IPS DF 4.7 (cell line): ENCODE measurements at regions not wholly inside any gene's neighbourhood (a gene's known extent, or its start where the extent isn't known, plus 50 kb on each side); places are given as distances from the start of the nearest gene placed in this dataset.
"Not testable (repeated sequence)": the region's sequence is repeated elsewhere in the genome, so short reads cannot be mapped to it uniquely, and the experiment has no call there.

ENCODE experiments used
- DNase-seq: peaks from one replicate; pipeline ENCODE4 v3.0.0-alpha.2; 2013; ENCODE audit warnings: low spot score; ENCODE audit errors: extremely low read depth

DNA sequence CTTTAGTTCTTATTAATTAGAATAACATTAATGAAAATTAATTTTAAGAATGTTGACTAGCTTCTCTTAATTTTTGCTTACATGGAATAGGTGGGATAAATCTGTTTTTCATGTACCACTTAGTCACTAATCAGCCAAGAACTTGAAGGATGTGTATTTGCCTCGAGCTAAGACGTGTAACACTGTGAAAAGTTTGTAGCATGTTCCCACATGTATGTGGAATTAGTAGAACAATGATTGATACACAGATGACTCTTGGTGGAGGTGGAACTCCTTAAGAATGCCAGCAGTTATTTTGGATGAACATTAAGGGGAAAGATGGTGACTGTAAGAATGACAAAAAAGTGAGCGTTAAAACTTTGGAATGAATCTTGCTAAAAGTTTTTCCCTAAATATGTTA lies 435.7 kb upstream of the MDGA2 start:
- DNase-seq = no peak

DNA sequence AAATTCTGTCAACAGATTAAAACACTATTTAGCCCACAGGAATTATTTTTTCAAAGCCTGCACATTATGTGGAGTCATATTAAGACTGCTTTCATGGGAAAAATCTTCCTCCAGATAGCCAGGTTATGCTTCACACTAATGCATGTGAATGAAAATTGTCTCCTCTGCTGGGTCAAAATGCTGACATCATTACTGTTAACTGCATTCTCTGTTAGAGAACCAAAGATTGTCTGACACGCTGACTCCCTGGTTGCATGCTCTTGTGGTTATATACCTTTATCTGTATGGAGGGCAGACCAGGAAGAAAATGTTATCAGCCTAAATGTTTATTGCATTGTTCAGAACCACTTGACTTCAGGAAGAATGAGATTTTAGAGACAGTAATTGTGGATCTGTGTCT lies 432.2 kb upstream of the MDGA2 start:
- DNase-seq = no peak

DNA sequence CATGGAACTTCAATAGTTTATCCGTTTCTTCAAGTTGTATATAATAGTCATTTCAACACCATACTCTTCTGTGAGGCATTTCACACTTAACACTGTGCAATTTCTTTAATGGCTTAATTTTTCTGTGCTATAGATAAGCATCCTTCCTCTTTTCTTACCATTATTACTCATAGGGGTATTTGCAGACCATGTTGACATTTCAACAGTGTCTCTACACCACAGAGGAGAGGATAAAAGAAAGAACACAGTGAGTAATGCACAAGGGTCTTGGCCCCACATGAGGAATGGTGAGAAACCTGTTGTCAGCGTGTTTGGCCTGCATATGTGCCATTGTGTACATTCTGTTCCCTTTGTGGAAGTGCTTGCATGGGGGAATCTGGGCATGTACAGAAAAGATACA lies 421.5 kb upstream of the MDGA2 start:
- DNase-seq = no peak

DNA sequence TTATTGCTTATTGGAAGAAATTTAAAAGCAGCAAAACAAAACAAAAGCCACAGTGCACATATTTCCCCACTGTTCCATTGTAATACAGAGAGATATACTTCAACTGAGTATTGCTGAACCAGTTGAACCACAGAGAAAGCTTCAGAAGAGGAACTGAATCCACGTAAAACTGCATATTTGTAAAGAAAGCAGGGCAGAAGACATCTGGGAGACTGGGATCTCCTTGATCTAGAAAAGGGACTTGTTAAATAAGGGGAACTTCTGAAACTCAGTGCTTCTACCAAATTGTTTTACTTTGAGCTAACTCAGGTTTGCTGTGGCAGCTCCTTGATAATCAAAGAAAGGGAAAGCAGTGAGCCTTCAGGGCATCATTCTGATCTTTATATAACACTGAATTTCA lies 411.1 kb upstream of the MDGA2 start:
- no peak for DNase-seq

DNA sequence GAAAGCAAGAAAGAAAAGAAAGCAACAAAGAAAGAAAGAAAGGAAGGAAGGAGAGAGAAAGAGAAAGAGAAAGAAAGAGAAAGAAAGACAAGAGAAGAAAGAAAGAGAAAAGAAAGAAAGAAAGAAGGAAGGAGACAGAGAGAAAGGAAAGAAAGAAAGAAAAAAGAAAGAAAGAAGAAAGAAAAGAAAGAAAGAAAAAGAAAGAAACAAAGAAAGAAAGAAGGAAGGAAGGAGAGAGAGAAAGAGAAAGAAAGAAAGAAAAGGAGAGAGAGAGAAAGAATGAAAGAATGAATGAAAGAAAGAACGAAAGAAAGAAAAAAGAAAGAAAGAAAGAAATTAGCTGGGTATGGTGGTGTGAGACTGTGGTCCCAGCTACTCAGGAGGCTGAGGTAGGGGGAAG lies 400.1 kb upstream of the MDGA2 start:
- no peak for DNase-seq

DNA sequence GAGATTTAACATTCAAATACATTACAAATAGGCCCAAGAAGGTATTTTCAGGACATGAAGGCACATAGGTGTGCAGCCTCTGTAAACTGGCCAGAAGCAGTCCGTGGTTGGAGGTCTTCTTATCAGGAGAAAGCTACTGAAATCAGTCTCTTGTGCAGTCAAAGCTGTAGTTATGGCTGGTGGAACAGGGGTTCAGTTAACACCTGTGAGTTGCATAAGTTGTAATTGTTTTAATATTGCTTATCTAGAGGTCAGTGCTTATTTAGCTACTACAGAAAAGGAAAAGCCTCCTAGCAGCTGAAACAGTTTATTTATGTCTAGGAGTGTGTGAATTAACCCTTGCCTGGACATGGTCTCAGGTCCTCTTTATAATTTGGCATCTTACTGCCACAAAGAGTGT lies 377.6 kb upstream of the MDGA2 start:
- no peak for DNase-seq

DNA sequence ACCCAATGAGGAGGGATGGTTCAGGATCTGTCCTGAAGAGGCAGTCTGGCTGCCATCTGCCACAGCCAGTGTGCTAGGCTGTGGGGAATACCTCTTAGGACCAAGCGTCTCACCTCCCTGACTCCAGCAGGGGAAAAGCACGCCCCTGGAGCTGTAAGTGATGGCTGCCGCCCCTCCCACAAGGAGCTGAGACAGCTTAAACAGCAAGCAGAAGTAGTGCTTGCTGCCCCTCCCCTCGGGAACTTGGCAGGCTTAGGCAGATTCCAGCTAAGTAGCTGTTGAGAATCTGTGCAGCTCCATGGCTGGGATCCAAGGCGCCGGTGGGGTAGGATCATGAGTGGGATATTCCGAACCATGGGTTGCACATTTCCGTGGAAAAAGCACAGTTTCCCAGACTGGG lies 360.4 kb upstream of the MDGA2 start:
- DNase-seq = no peak

DNA sequence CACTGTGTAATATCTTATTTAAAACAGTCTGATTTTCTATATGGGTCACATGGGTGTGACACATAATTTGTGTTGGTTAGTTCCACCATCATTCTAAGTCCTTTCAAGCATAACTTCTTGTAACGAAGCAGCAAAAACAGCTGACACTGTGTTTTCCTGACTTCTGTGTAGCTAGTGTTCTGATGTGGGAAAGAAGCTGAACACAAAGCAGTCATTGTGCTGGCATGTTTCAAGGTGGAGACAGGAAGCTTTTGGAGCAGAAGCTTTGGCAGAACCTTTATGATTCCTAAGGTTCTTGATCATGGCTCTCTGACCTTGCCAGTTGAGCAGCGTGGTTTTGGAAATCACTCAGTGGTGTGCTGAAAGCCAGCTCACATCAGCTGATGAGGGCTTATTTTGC lies 351.7 kb upstream of the MDGA2 start:
- DNase-seq = no peak

DNA sequence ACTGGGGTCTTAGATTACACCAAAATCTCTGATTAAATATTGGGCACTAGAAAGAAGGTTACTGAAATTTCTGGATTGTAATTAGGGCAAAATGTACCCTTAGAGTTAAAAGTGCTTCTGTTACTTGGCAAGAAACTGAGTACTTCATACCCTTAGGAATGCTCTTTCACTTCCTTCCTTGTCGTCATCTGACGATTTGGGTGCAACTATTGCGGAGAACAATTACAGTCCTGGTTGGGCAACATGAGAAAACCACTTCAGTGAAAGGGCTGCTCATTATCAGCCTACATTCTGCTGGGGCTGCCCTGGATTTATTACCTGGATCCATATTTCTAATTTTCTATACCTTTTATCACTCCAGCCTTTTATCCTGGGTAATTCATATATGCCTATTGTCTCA lies 348.5 kb upstream of the MDGA2 start:
- no peak for DNase-seq

DNA sequence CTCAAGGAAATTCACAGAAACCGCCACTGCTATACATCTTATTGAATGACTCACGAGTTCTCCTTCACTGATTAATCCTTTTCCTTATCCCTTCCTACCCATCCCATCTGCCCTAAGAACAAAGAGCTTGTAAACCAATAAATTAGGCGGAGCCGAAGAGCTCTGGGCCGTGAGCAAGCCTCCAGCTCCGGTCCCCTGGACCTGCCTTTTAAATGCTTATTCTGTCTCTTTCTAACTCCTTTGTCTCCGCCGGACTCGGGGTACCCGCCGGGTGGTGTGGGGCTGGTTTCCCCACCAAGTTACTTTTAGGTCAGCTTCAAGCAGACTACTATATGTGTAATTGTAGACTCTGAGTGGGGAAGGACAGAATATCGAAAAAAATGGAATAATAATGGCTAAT lies 336.1 kb upstream of the MDGA2 start:
- DNase-seq = not testable (repeated sequence)

DNA sequence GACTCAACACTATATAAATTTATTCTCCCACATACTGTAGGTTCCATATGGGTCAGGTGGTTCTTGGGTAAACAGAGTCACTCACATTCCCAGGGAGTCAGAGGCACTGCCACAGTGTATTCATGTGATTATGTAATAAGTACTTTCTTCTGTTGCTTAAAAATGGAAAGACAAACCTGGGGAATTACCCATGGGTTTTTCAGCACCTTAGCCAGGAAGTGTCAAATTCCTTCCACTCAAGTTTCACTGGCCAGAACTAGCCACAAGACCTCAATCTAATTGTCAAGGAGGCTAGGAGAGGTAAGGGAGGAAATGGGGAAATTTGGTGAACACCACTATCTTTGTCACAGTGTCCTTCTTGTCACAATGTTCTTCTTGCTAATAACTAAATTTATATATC lies 333.2 kb upstream of the MDGA2 start:
- no peak for DNase-seq

DNA sequence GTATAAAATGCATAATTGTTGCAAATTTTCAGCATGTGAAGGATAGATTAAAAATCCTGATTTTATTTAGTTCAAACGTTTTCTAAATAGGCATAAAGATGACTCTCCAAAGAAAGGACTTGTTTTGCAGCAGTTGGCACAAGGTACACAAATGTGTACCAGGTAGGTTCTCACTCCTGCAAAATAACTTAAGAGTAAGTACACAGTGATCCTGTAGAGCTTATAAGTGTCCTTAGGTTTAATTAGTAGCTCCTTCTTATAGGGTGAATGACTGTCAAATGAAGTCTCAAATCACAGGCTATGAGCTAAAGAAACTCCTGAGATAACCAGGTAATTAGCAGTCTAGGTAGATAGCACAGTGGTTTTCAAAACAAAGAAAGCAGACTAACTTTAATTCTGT lies 330.6 kb upstream of the MDGA2 start:
- DNase-seq = no peak

DNA sequence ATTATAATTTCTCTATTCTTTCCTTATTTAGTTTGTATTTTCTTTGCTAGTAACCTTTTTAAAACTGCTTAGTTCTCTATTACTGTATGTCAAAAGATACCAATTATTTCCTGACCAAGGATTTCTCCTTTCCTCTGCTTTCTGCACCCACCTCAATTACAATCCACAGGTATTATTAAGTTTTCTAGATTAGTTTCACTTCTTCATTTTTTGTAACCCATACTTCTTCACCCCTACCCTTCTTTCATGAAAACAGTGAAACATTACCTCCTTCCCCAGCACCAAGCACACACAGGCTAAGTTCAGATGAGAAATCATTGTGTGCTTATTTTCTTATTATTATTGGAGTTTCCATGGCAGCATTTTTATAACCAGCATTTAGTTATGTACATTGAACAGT lies 318.5 kb upstream of the MDGA2 start:
- DNase-seq = no peak

DNA sequence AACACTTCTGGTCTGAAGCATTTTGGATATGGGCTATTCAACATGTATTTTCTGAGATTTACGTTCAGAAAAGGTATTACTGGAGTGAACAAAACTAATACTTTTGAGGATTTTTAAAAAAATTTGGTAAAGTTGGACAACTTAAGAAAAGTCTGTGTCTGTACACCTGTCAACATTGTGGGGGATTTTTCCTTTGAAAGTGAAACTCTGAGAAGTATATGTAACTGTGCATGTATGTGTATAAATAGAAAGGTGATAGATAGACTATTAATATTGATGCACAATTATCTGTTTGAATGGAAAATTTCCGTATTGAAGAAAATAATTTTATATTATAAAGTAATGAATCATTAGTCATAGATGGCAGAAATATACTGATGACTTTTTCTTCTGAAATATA lies 312.8 kb upstream of the MDGA2 start:
- DNase-seq = no peak

DNA sequence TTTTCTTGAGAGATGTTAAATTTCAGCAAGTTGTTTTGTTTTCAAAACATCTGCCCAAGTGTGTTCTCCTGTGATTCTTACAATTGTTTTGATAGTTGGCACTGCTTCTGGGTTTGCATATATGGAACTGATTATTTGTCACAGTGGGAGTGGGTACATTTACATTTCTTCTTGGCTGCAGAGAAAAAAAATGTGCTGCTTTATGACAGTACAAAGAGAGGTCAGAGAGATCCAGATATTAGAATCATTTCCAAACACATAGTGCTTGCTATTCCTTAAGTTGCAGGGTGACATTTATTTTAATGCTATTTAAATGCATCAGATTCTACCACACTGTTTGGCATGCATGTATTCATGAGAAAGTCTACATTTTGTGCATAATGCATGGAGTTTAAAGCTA lies 303.5 kb upstream of the MDGA2 start:
- no peak for DNase-seq

DNA sequence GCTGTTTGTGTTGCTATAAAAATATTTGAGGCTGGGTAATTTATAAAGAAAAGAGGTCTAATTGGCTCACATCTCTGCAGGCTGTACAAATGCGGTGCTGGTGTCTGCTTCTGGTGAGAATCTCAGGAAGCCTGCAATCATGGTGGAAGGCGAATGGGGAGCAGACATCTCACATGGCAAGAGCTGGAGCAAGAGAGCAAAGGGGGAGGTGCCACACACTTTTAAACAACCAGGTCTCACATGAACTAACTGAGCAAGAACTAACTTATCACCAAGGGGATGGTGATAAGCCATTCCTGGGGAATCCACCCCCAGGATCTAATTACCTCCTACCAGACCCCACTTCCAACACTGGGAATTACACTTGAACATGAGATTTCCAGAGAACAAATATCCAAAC lies 300.7 kb upstream of the MDGA2 start:
- no peak for DNase-seq

DNA sequence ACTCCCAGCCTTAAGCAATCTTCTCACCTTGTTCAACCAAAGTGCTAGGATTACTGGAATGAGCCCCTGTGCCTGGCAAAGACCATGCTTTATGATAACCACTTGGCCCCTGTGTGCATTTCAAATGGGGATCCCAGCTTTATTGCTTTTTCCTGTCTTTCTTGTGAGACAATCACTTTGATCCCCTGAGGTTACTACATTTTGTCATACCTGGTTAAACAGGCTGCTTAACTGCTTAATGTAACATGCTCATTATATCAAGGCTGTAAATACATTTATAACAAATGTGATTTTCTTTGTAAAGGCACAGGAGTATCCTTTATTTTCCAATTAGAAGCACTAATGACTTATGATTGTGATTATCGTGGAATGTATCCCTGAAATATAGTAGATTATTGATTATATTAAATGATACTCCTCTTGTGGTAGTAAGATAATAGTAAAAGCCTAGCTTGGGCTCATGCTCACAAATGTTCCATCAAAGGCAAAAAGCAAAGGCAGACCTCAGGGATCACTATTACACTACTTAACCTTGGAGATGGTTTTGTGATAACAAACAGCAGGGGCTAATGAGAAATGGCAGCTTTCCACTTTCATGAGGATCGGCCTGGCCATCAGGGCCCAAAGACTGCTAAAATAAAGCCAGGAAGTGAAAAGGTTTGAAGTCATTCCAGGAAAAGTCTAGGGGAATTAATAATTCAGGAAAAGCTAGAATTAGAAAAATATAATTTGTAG lies 290.8 kb upstream of the MDGA2 start:
- DNase-seq = no peak

DNA sequence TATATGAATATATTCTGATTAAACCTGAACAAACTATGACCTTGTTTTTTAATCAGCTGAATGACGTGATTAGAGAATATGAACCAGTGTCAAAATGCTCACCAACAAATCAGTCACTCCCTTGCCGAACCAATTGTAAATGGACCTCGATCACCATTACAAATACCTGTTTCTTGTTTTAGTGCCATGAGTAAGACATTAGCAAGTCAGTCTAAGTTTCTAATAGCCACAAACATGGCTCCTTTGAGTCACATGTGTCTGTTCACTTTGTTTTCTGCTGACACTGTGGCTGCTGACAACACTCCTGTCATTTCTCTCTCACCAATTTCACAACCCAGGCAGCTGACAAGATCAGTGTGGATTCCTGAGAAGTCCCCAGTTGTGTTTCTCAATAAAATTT lies 286.2 kb upstream of the MDGA2 start:
- DNase-seq = no peak

DNA sequence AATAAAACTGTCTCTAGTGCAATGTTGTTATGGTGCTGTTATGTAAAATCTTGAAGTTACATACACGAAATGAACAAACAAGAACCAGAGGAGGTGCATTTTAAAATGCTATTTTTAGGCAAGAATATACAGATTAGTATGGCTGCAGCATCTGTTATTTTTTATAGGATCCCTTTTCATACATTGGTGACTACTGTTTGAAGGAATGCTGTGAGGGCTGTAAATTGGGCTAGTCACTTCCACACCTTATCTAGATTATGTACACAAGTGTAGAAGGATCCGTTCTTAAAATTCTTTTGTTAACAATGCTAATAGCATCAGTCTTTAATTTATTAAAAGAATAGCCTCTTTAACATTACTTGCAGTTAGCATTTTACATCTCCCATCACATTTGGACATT lies 284.3 kb upstream of the MDGA2 start:
- no peak for DNase-seq

DNA sequence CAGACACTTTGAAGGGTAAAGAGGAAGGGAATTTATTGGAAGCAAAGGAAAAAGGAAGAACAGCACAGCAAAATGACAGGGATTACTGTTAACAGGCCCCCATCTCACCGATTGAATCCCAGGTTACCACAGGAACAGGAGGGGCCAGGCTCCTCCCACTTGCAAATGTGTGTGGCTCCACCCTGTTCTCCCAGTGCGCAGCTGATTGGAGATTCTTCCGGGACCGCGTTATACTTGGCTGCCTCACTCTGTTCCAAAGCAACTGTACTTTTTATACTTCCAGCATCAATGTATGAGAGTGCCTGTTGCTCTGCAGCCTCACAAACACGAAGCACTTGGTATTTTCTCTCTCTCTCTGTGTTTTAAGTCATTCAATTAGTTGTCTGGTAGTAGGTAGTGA lies 273.6 kb upstream of the MDGA2 start:
- DNase-seq = no peak

DNA sequence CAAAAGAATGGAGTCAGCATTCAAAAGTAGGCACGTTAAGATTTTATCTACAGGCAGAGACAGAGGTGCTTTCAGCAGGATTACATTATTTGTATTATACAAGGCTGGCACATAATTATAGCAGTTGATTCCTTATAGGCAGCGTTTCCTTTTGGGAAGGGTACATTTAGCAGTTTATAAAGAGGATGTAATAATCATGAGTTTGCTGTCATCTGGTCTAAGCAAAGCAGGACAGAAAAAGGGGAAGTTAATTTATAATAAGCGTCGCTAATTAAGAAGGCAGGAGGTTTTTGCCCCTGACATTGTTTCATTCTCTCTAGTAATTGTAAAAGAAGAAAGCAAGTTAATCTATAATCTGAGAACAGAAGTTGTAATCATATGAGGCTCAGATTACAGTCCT lies 259.9 kb upstream of the MDGA2 start:
- DNase-seq = no peak

DNA sequence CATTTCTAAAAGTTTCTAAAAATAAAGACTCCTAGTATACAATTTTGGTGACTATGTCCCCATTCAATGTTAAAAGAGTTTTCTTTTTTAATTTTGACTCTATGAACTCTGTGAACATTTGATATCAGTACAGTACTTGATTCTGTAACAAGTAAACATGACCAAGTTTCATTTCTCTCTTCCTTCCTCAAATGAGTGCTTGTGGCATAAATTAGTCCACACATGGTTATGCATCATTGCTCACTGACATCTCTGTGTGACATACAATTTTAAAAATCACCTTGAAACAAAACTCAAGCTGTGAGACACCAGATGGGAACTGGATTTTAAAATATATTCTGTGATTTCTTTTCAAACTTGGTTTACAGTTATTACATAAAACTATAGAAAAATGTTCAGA lies 253.9 kb upstream of the MDGA2 start:
- no peak for DNase-seq

DNA sequence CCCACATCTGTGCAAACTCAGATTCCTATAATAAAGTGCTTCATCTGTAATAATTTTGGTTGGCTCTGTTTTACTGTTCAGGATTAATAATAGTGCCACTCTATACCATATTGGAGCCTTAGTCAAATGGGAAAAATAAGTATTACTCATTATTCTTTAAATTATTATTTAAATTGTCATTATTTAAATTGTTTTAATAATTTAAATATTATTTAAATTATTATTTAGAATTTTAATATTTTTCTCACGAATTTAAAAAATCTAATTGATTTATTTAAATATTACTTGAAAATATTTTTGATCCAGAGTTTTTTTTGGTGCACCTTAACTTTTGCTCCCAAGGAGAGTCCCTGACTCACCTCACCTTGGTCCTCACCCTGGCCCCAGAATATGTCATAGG lies 245.7 kb upstream of the MDGA2 start:
- DNase-seq = no peak

DNA sequence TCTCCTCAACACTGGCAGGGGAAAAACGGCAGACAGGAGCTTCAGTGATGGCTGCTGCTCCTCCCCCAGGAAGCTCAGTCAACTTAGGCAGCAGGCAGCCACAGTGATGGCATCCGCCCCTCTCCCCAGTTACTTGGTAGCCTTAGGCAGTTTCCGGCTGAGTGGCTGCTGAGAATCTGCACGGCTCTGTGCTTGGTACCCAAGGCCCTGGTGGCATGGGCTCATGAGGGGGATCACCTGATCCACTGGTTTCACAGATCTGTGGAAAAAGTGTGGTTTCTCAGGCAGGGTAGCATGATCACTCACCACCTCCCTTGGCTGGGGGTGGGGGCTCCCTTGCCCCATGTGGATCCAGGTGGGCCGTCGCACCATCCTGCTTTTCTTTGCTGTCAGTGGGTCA lies 244.6 kb upstream of the MDGA2 start:
- DNase-seq = no peak
